H1 (cell line): ENCODE measurements at regions not wholly inside any gene's neighbourhood (a gene's known extent, or its start where the extent isn't known, plus 50 kb on each side); places are given as distances from the start of the nearest gene placed in this dataset.

Source experiments
- CREB1 ChIP-seq: IDR thresholded peaks from 2 replicates; pipeline ENCODE4 v1.6.1; 2012; ENCODE audit warnings: inconsistent platforms
- CTBP2 ChIP-seq: IDR thresholded peaks from 2 replicates; pipeline ENCODE4 v1.7.0; 2011; ENCODE audit warnings: borderline replicate concordance, mild to moderate bottlenecking, moderate library complexity, mixed read lengths, low read length; ENCODE audit not compliant: insufficient read depth, insufficient read length
- POLR2A ChIP-seq, 2 experiments: IDR thresholded peaks; 1 replicate in 1 of 2; 2 replicates in 1 of 2; pipeline ENCODE4 v1.6.1; 2011; ENCODE audit warnings: low read depth in 2 of 2, low read length in 2 of 2, mild to moderate bottlenecking in 2 of 2; ENCODE audit errors: control extremely low read depth in 1 of 2

DNA sequence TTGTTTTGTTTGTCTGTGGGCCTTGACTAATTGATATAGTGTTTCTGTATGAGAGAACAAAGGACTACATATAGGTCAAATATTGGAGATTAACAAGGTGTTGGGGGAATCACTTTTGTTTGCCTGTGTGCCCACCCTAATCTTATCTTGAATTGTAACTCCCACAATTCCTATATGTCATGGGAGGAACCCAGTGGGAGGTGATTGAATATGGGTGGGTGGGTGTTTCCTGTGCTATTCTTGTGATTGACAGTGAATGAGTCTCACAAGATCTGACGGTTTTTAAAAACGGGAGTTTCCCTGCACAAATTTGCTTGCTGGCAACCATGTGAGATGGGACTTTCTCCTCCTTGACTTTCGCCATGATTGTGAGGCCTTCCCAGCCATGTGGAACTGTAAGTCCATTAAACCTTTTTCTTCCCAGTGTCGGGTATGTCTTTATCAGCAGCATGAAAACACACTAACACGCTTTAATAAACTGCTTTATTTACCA, 64.9 kb upstream of the HSPB3 start (continued):
- TF ChIP-seq POLR2A (IDR thresholded peaks at IDR 0.05; ENCODE audit: control extremely low read depth in 1 of 2, low read depth in 2 of 2, low read length in 2 of 2) (no peak), CREB1 (no peak), CTBP2 (no peak)
